Heart left ventricle (tissue), 16 donors: ENCODE measurements at regions not wholly inside any gene's neighbourhood (a gene's known extent, or its start where the extent isn't known, plus 50 kb on each side); places are given as distances from the start of the nearest gene placed in this dataset.

Source experiments
- ATAC-seq, 4 donors: fragments of 200-7000 bp; cut with Tn5 transposase; one replicate each; pipeline ENCODE4 v1.9.1; 2020 to 2022; ENCODE audit warnings: moderate library complexity in 4 of 4, mild to moderate bottlenecking in 3 of 4, moderate number of reproducible peaks in 1 of 4
- DNase-seq, 5 donors: peaks; one replicate each; pipeline ENCODE4 v3.0.0-alpha.2; 2020
- H3K27ac ChIP-seq, 12 donors: fragments of 200-600 bp; sonication (generic) in 4 of 12; one replicate each; pipeline versions ENCODE4 v1.5.0 to v1.8.0; 2016 to 2022; ENCODE audit warnings: mild to moderate bottlenecking in 2 of 12
- H3K27me3 ChIP-seq, 9 donors: fragments of 200-600 bp; sonication (generic) in 2 of 9; one replicate each; pipeline versions ENCODE4 v1.5.1 to v1.8.0; 2016 to 2022; ENCODE audit warnings: mild to moderate bottlenecking in 3 of 9
- H3K36me3 ChIP-seq, 9 donors: fragments of 200-600 bp; sonication (generic) in 2 of 9; one replicate each; pipeline versions ENCODE4 v1.5.0 to v1.8.0; 2018 to 2022; ENCODE audit warnings: mild to moderate bottlenecking in 2 of 9
- H3K4me1 ChIP-seq, 12 donors: fragments of 200-600 bp; sonication (generic) in 4 of 12; one replicate each; pipeline versions ENCODE4 v1.5.0 to v1.8.0; 2016 to 2022; ENCODE audit warnings: mild to moderate bottlenecking in 3 of 12
- H3K4me3 ChIP-seq, 12 donors: fragments of 200-600 bp; sonication (generic) in 4 of 12; one replicate each; pipeline versions ENCODE4 v1.5.0 to v1.8.0; 2017 to 2022; ENCODE audit warnings: mild to moderate bottlenecking in 9 of 12, moderate library complexity in 4 of 12
- H3K9me3 ChIP-seq, 12 donors: fragments of 200-600 bp; sonication (generic) in 4 of 12; one replicate each; pipeline versions ENCODE4 v1.5.0 to v1.8.0; 2016 to 2022; ENCODE audit warnings: mild to moderate bottlenecking in 1 of 12
- POLR2A ChIP-seq, 2 donors: fragments of 450-650 bp; IDR thresholded peaks; one replicate each; pipeline ENCODE4 v1.6.1; 2017; ENCODE audit warnings: antibody characterized with exemption in 2 of 2, mild to moderate bottlenecking in 2 of 2, moderate library complexity in 2 of 2
- WGBS, 4 donors: extraction: QIAGEN DNeasy Blood & Tissue Kit in 2 of 4; methylation state at CpG; one replicate each; pipeline versions ENCODE4 v1.1.5 to v1.1.7; 2013 to 2018; 5-methylcytosine and 5-hydroxymethylcytosine counted together
- intact Hi-C, 10 donors: fragments of 100-400 bp; cut with DNase I; formaldehyde crosslinking; loops; one replicate each; pipeline versions ENCODE4 v1.11.1 to v1.14.2; 2022
- TF ChIP-seq, protein P1 (sequence below), 12 donors: fragments of 200-600 bp; sonication (generic) in 4 of 12; IDR thresholded peaks; one replicate each; pipeline versions ENCODE4 v1.5.0 to v1.8.0; 2018 to 2022; ENCODE audit warnings: antibody characterized with exemption in 12 of 12, mild to moderate bottlenecking in 5 of 12
- donor health status: ischemic (EF 13 %, LVEDD 7.1; RV severe dilation, severe dysfunction).
- donor health status: healthy with polysubstance abuse.
- donor health status: DM: no; HTN: yes; CAD: no.
- donor health status: DM: no; HTN: no; CAD: no.
- donor health status: ischemic (EF 25% LVEDD 6.9; RV normal size, moderate dysfunction).
- donor health status: ischemic (EF 25% LVEDD 5.7; RV mildly dilated, moderate dysfunction).
- donor health status: healthy.
- donor health status: DM: yes; HTN: yes; CAD: no.
- donor health status: ischemic (EF 35%, LVEDD 5.7; RV mildly dilated, moderate dysfunction).
- donor health status: nonischemic (EF 11% LVEDD 7.7; RV severe dilation, severe dysfunction).
- donor health status: DM: yes; HTN: yes; CAD: no.
- donor health status: PGD.
- donor health status: ischemic (EF 29% LVEDD 5.4; RV normal size, mild dysfunction).
- donor health status: nonischemic (EF 23%, LVEDD 6.1; RV moderate dilation, normal function).

DNA sequence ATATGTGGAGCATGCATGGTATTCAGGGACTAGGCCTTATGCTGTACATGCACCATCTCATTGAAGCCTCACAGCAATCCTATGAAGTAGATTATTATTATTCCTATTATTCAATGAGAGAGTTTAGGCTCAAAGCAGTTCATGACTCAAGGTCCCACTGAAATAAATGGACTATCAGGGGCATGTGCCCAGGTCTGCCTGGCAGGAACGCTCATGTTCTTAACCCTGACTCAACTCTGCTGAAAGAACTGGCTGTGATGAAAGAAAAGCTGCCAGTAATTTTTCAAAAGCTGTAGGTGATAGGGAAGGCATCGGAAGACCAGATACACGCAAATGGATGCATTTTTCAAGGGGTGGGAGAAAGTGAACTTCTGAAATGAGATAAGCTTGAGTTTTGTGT is 243.4 kb downstream of the PTTG2 start:
- Histone ChIP-seq H3K4me1 (no peaks in the 10 kb centered on the region), H3K9me3 (peaks cover 0 to 7% (median 0%) of the 10 kb centered on the region in 12 donors), H3K27ac (no peak overlapping the region), H3K27me3 (no peaks in the 10 kb centered on the region), H3K36me3 (no peaks in the 10 kb centered on the region), H3K4me3 (no peak overlapping the region)
- intact Hi-C loops, result no loop called here
- WGBS, 4 donors, result 66 to 94% (median 79%) methylated on average over 3 of the region's 3 CpGs
- ATAC-seq (no peak), DNase-seq (no peak)
- TF ChIP-seq POLR2A (IDR thresholded peaks at IDR 0.05), result no peak
- TF ChIP-seq, protein P1, sequence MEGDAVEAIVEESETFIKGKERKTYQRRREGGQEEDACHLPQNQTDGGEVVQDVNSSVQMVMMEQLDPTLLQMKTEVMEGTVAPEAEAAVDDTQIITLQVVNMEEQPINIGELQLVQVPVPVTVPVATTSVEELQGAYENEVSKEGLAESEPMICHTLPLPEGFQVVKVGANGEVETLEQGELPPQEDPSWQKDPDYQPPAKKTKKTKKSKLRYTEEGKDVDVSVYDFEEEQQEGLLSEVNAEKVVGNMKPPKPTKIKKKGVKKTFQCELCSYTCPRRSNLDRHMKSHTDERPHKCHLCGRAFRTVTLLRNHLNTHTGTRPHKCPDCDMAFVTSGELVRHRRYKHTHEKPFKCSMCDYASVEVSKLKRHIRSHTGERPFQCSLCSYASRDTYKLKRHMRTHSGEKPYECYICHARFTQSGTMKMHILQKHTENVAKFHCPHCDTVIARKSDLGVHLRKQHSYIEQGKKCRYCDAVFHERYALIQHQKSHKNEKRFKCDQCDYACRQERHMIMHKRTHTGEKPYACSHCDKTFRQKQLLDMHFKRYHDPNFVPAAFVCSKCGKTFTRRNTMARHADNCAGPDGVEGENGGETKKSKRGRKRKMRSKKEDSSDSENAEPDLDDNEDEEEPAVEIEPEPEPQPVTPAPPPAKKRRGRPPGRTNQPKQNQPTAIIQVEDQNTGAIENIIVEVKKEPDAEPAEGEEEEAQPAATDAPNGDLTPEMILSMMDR (IDR thresholded peaks at IDR 0.05), result no peak

- no peak overlapping the region for H3K27ac ChIP-seq
Measured at GRCh38 chr4:38204339-38205035, 244.3 kb downstream of the PTTG2 start.

DNA sequence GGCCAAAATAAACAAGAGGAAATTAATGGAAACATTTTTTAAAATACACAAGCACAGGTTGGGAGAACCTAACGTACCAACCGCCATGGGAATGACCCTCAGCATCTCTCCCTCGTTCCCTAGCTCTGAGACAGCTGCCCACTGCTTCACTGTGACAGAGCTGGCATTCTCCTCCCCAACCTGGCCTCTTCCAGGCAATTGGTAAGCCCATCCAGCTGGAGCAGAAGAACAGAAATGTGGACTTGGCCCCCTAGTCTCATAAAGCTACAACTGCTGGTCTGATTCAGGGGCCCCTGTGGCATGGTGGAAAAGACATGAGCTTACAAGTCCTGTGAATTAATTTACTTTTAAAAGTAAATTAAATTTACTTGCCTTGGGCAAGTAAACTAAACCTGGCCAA is 245.1 kb downstream of the PTTG2 start:
- no peaks in the 10 kb centered on the region for H3K36me3 ChIP-seq
- ATAC-seq (no peak), DNase-seq (no peak)
- peaks cover 0 to 4% (median 0%) of the 10 kb centered on the region in 12 donors for H3K4me1 ChIP-seq
- 66 to 91% (median 80%) methylated on average over 3 of the region's 3 CpGs for WGBS, 4 donors
- TF ChIP-seq POLR2A (IDR thresholded peaks at IDR 0.05), result no peak
- no peaks in the 10 kb centered on the region for H3K27me3 ChIP-seq
- H3K27ac ChIP-seq, result no peak overlapping the region
- no peak overlapping the region for H3K4me3 ChIP-seq
- peaks cover 0 to 7% (median 0%) of the 10 kb centered on the region in 12 donors for H3K9me3 ChIP-seq
- intact Hi-C loops, result no loop called here

More at GRCh38 chr4:38204339-38205035, 244.3 kb downstream of the PTTG2 start:
- Histone ChIP-seq H3K27me3 (no peaks in the 10 kb centered on the region), H3K36me3 (no peaks in the 10 kb centered on the region), H3K9me3 (peaks cover 0 to 7% (median 0%) of the 10 kb centered on the region in 12 donors), H3K4me1 (no peaks in the 10 kb centered on the region), H3K4me3 (no peak overlapping the region)
- ATAC-seq (peak in 2 of 4 donors; percentile 31 to 38), DNase-seq (no peak)
- intact Hi-C loops, result no loop called here
- TF ChIP-seq, protein P1 (IDR thresholded peaks at IDR 0.05), result no peak
- no peak for TF ChIP-seq POLR2A (IDR thresholded peaks at IDR 0.05)
- 74 to 88% (median 81%) methylated on average over 9 of the region's 9 CpGs for WGBS, 4 donors

GRCh38 chr4:38207110-38207457 is 246.9 kb downstream of the PTTG2 start:
- H3K27me3 ChIP-seq, result no peaks in the 10 kb centered on the region
- no peaks in the 10 kb centered on the region for H3K36me3 ChIP-seq
- no peak overlapping the region for H3K4me3 ChIP-seq
- DNase-seq (no peak), ATAC-seq (no peak)
- intact Hi-C loops, result no loop called here
- 93 to 98% (median 95%) methylated on average over 2 of the region's 2 CpGs for WGBS, 4 donors
- H3K9me3 ChIP-seq, result peaks cover 0 to 7% (median 0%) of the 10 kb centered on the region in 12 donors
- no peak overlapping the region for H3K27ac ChIP-seq
- TF ChIP-seq, protein P1 (IDR thresholded peaks at IDR 0.05), result no peak
- no peak for TF ChIP-seq POLR2A (IDR thresholded peaks at IDR 0.05)
- H3K4me1 ChIP-seq, result peaks cover 0 to 22% (median 10%) of the 10 kb centered on the region in 12 donors

GRCh38 chr4:38209654-38210053 is 249.5 kb downstream of the PTTG2 start:
- Histone ChIP-seq H3K27me3 (no peaks in the 10 kb centered on the region), H3K4me1 (peaks cover 0 to 35% (median 10%) of the 10 kb centered on the region in 12 donors), H3K36me3 (no peaks in the 10 kb centered on the region), H3K27ac (no peak overlapping the region), H3K9me3 (peaks cover 0 to 3% (median 0%) of the 10 kb centered on the region in 12 donors), H3K4me3 (no peak overlapping the region)
- DNase-seq (no peak), ATAC-seq (no peak)
- TF ChIP-seq, protein P1 (IDR thresholded peaks at IDR 0.05), result no peak
- TF ChIP-seq POLR2A (IDR thresholded peaks at IDR 0.05), result no peak
- intact Hi-C loops, result no loop called here
- 88 to 98% (median 95%) methylated on average over 2 of the region's 2 CpGs for WGBS, 4 donors
